ENCODE measurements at regions not wholly inside any gene's neighbourhood (a gene's known extent, or its start where the extent isn't known, plus 50 kb on each side); places are given as distances from the start of the nearest gene placed in this dataset.

DNA sequence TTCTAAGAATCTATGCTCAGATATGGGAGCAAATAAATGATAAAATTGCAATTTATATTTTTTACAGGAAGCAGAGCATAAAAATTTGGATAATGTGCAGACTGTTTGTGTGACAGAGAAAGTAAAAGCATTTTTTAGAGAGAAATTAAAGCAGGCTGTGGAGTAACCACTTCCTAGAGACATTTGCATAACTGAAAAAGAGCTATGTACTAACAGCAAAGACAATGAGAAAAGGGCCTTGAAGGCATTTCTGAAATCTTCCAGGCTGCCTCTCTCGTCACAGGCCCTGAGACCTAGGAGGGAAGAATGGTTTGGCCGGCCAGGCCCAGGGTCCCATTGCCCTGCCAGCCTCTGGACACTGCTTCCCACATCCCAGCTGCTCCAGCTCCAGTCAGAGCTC, 247.2 kb downstream of the ALX1 start:
- no peaks in the 10 kb centered on the region for H3K9me3 ChIP-seq
- ChIA-PET POLR2A (no interaction called here), CTCF (interaction anchor here (1.0 kb wide), 1 partner anchor 58 kb away, joined by 3 read pairs; no protein-coding TSS in a partner anchor)
- DNase-seq (ENCODE audit: low read depth in 1 of 2, low spot score in 1 of 2), result no peak
- no peak overlapping the region for H3K4me2 ChIP-seq
- ATAC-seq, result no peak
- no peak overlapping the region for H3K27ac ChIP-seq
- 22% methylated on average over 2 of the region's 2 CpGs for WGBS (ENCODE audit: missing lambda C conversion rate)
- H3K4me1 ChIP-seq, result no peaks in the 10 kb centered on the region
- FAIRE-seq, result no peak
- TF ChIP-seq CBX8 (IDR thresholded peaks at IDR 0.05) (no peak), TP53 (CRISPR knock-in tag; IDR thresholded peaks at IDR 0.05) (no peak), HOXA7 (CRISPR knock-in tag; IDR thresholded peaks at IDR 0.05) (no peak), JUN (IDR thresholded peaks at IDR 0.05) (no peak), RFX5 (IDR thresholded peaks at IDR 0.05) (no peak), ESRRA (IDR thresholded peaks at IDR 0.05; ENCODE audit: borderline replicate concordance, low read length) (no peak)
- no peak overlapping the region for H3K4me3 ChIP-seq

DNA sequence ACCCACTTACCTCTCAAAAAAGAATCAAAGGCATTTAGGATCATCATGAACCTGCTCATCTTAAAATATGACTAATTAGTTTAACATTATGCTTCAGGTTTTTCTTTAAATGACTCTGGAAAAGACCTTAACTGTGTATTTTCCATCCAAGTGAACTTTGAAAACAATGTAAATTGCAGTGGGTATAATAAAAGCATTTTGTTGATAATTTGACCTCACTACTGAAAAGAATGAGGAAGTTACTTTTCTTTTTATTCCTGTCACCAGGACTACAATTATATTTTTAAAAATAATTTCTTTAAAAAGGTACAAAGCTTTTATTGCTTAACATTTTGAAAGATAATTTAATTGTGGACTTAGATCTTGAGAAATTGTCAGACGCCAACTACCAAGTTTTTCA, 249.9 kb downstream of the ALX1 start:
- 84% methylated on average over 1 of the region's 1 CpG for WGBS (ENCODE audit: missing lambda C conversion rate)
- ChIA-PET CTCF (no interaction called here), POLR2A (no interaction called here)
- H3K4me2 ChIP-seq, result no peak overlapping the region
- no peaks in the 10 kb centered on the region for H3K4me1 ChIP-seq
- H3K9me3 ChIP-seq, result no peaks in the 10 kb centered on the region
- H3K4me3 ChIP-seq, result no peak overlapping the region
- ATAC-seq, result no peak
- TF ChIP-seq EHMT2 (IDR thresholded peaks at IDR 0.05; ENCODE audit: low read depth) (no peak), EHF (CRISPR knock-in tag; IDR thresholded peaks at IDR 0.05) (no peak), REST (IDR thresholded peaks at IDR 0.05) (no peak), FOSL2 (IDR thresholded peaks at IDR 0.05) (no peak), FOSL2 (CRISPR knock-in tag; IDR thresholded peaks at IDR 0.05) (no peak), MAX (IDR thresholded peaks at IDR 0.05) (no peak), HOXB5 (CRISPR knock-in tag; IDR thresholded peaks at IDR 0.05) (no peak), HOXB13 (CRISPR knock-in tag; IDR thresholded peaks at IDR 0.05; ENCODE audit: low read depth) (no peak), CBX8 (IDR thresholded peaks at IDR 0.05) (no peak), FOXS1 (CRISPR knock-in tag; IDR thresholded peaks at IDR 0.05) (no peak), ATOH8 (CRISPR knock-in tag; IDR thresholded peaks at IDR 0.05; ENCODE audit: low read depth) (no peak), TFCP2L1 (CRISPR knock-in tag; IDR thresholded peaks at IDR 0.05) (no peak), SREBF2 (IDR thresholded peaks at IDR 0.05) (no peak), RARB (CRISPR knock-in tag; IDR thresholded peaks at IDR 0.05) (no peak)
- no peak overlapping the region for H3K27ac ChIP-seq
- DNase-seq (ENCODE audit: low read depth in 1 of 2, low spot score in 1 of 2), result no peak
- FAIRE-seq, result no peak

DNA sequence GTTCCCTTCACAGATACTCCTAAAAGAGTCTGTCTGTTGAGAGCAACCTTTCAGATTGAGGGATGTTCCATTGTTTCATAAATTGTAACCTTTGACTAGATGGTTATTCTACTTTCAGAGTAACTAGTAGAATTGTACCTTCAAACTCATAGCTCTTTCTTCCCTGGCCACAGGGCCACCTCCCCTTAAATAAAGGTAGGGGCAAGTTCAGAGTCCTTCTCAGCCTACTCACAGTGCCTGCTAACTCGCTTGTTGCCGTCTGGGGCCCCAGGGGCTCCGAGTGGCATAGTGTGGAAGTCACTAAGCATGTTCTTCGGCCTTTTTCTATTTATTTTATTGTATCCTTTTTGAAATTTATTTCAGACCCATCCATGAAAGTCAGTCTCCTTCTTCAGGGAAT, 250.4 kb downstream of the ALX1 start:
- TF ChIP-seq MAZ (IDR thresholded peaks at IDR 0.05; ENCODE audit: borderline replicate concordance, low read depth, low read length), result no peak
- TF ChIP-seq POLR2A (IDR thresholded peaks at IDR 0.05; ENCODE audit: low read length), result no peak
- TF ChIP-seq NFE2L2 (conservative IDR thresholded peaks at IDR 0.05; ENCODE audit: low read length), result no peak
- no peak for TF ChIP-seq REST (IDR thresholded peaks at IDR 0.05)
- no peak for TF ChIP-seq CHD4 (IDR thresholded peaks at IDR 0.05; ENCODE audit: borderline replicate concordance)
- TF ChIP-seq, protein P1, sequence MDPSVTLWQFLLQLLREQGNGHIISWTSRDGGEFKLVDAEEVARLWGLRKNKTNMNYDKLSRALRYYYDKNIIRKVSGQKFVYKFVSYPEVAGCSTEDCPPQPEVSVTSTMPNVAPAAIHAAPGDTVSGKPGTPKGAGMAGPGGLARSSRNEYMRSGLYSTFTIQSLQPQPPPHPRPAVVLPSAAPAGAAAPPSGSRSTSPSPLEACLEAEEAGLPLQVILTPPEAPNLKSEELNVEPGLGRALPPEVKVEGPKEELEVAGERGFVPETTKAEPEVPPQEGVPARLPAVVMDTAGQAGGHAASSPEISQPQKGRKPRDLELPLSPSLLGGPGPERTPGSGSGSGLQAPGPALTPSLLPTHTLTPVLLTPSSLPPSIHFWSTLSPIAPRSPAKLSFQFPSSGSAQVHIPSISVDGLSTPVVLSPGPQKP (IDR thresholded peaks at IDR 0.05; ENCODE audit: low read depth, low read length), result no peak
- TF ChIP-seq PBX3 (IDR thresholded peaks at IDR 0.05), result no peak
- TF ChIP-seq CHD2 (IDR thresholded peaks at IDR 0.05; ENCODE audit: low read length, partially characterized antibody), result no peak
- H3K9me3 ChIP-seq, result no peaks in the 10 kb centered on the region
- no peak overlapping the region for H3K27ac ChIP-seq
- POLR2A ChIA-PET, result no interaction called here
- H3K4me1 ChIP-seq, result no peaks in the 10 kb centered on the region
- FAIRE-seq, result no peak
- no peak overlapping the region for H3K4me2 ChIP-seq
- DNase-seq (ENCODE audit: low read depth in 1 of 2, low spot score in 1 of 2), result no peak
- ATAC-seq, result no peak
- H3K4me3 ChIP-seq, result no peak overlapping the region
- CTCF ChIA-PET, result no interaction called here
- 55% methylated on average over 4 of the region's 4 CpGs for WGBS (ENCODE audit: missing lambda C conversion rate)
